Caco-2 (cell line): ENCODE measurements at regions not wholly inside any gene's neighbourhood (a gene's known extent, or its start where the extent isn't known, plus 50 kb on each side); places are given as distances from the start of the nearest gene placed in this dataset.

Experiments
- BruUV-seq: library from RNA; stranded (reverse); fragments of 400-500 nt; replicated peaks from 2 replicates; lab custom pipeline; 2021; lab: Mats Ljungman, UMichigan
- CTCF ChIA-PET: fragments of 300-600 bp; sonication (Branson Sonifier 250); formaldehyde crosslinking; loops from one replicate; lab custom pipeline; 2022; ENCODE audit warnings: antibody characterized with exemption; lab: Charles Lee
- POLR2A ChIA-PET: fragments of 300-600 bp; sonication (Branson Sonifier 250); formaldehyde crosslinking; loops from one replicate; lab custom pipeline; 2022; ENCODE audit warnings: antibody characterized with exemption; lab: Charles Lee
- DNase-seq, 2 experiments: peaks; one replicate each; pipeline versions ENCODE4 v3.0.0 to v3.0.0-alpha.2; 2020 to 2022
- H3K27me3 ChIP-seq: replicated peaks from 2 replicates; pipeline ENCODE4 v1.6.0; 2011; ENCODE audit warnings: low read length; ENCODE audit not compliant: control insufficient read depth, insufficient read depth
- H3K36me3 ChIP-seq: 2 replicates; pipeline ENCODE4 v1.5.1; 2011; ENCODE audit warnings: low read length; ENCODE audit not compliant: control insufficient read depth, insufficient read depth
- H3K4me1 ChIP-seq: fragments of 250-450 bp; sonication (Bioruptor Pico); 2 replicates; pipeline ENCODE4 v1.5.1; 2020; ENCODE audit warnings: mild to moderate bottlenecking
- H3K4me3 ChIP-seq: 2 replicates; pipeline ENCODE4 v1.5.1; 2011; ENCODE audit warnings: low read depth, mild to moderate bottlenecking, control low read depth, low read length
- H3K9me3 ChIP-seq: fragments of 250-450 bp; sonication (Bioruptor Pico); 2 replicates; pipeline ENCODE4 v1.5.1; 2020; ENCODE audit warnings: mild to moderate bottlenecking, moderate library complexity
- H3K27ac Mint-ChIP-seq: one replicate; pipeline ENCODE4 v1.8.0; 2022; ENCODE audit warnings: mixed read lengths; ENCODE audit not compliant: unreplicated experiment
- H3K27me3 Mint-ChIP-seq: one replicate; pipeline ENCODE4 v1.8.0; 2022; ENCODE audit warnings: mixed read lengths; ENCODE audit not compliant: insufficient read depth, unreplicated experiment
- H3K36me3 Mint-ChIP-seq: one replicate; pipeline ENCODE4 v1.8.0; 2022; ENCODE audit warnings: mild to moderate bottlenecking, mixed read lengths; ENCODE audit not compliant: insufficient read depth, unreplicated experiment
- H3K4me1 Mint-ChIP-seq: one replicate; pipeline ENCODE4 v1.8.0; 2022; ENCODE audit warnings: low read depth, mixed read lengths; ENCODE audit not compliant: unreplicated experiment
- H3K4me3 Mint-ChIP-seq: one replicate; pipeline ENCODE4 v1.8.0; 2022; ENCODE audit warnings: mild to moderate bottlenecking, moderate library complexity, mixed read lengths; ENCODE audit not compliant: unreplicated experiment
- H3K9me3 Mint-ChIP-seq: one replicate; pipeline ENCODE4 v1.8.0; 2022; ENCODE audit warnings: mixed read lengths; ENCODE audit not compliant: unreplicated experiment
- CTCF ChIP-seq, 2 experiments: fragments of 200-600 bp in 1 of 2; IDR thresholded peaks; 1 replicate in 1 of 2; 2 replicates in 1 of 2; pipeline versions ENCODE4 v1.5.1 to v1.8.0; 2011 to 2022; ENCODE audit warnings: antibody characterized with exemption in 1 of 2, control low read depth in 1 of 2, inconsistent platforms in 1 of 2, low read depth in 1 of 2, low read length in 1 of 2, mild to moderate bottlenecking in 1 of 2, moderate library complexity in 1 of 2; ENCODE audit not compliant: insufficient read depth in 1 of 2, severe bottlenecking in 1 of 2, unreplicated experiment in 1 of 2
- intact Hi-C: fragments of 100-400 bp; cut with micrococcal nuclease; formaldehyde crosslinking; loops from one replicate; pipeline ENCODE4 v1.10.0; 2022; ENCODE audit not compliant: unreplicated experiment

DNA sequence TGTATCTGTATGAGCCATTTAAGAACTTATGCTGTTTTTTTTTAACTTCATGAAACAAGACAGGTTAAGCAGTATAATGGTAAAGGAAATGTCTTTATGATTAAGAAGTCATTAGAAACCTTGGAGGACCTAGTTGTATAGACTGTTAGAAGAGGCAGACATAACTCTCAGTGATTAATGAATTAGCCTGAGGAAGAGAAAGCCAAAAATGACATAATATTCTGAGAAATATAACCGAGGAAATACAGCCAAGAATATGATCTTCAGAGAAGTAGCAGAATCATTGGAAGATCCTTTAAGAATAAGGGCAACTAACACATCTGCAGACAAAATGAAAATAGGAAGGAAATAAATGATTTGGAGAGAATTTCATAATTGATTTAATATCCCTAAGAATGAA, 738.1 kb upstream of the NCAM2 start:
- no peak overlapping the region for H3K4me3 Mint-ChIP-seq
- no peaks in the 10 kb centered on the region for H3K9me3 Mint-ChIP-seq
- CTCF ChIA-PET: no interaction called here
- no peaks in the 10 kb centered on the region for H3K4me1 Mint-ChIP-seq
- no peaks in the 10 kb centered on the region for H3K27me3 Mint-ChIP-seq
- no TSS peak for BruUV-seq
- Histone ChIP-seq H3K27me3 (no peaks in the 10 kb centered on the region), H3K4me1 (no peaks in the 10 kb centered on the region), H3K4me3 (no peak overlapping the region), H3K9me3 (0 out of 2 replicates have a peak, but pooled peaks cover 4% of the 10 kb centered on the region), H3K36me3 (no peaks in the 10 kb centered on the region)
- intact Hi-C loops: no loop called here
- no peak overlapping the region for H3K27ac Mint-ChIP-seq
- POLR2A ChIA-PET: no interaction called here
- H3K36me3 Mint-ChIP-seq: no peaks in the 10 kb centered on the region
- DNase-seq: no peak
- no peak for TF ChIP-seq CTCF (IDR thresholded peaks at IDR 0.05; ENCODE audit: insufficient read depth in 1 of 2, low read depth in 1 of 2, low read length in 1 of 2, severe bottlenecking in 1 of 2, unreplicated experiment in 1 of 2)

DNA sequence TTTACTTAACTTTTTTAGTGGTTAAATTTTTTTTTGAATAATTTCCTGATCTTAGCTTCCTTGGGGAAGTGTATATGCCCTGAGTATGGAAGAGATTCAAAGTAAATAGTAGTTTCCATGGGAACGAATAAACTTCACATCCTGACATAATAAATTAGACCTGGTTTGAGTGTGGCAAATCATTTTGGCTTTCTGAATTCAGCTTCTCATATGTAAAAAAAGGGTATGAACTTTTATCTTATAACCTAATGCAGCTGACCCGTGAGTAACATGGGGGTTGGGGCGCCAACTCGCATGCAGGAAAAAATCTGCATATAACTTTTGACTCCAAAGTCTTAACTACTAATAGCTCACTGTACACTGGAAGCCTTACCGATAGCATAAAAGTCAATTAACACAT, 736.8 kb upstream of the NCAM2 start:
- DNase-seq: no peak
- ChIA-PET POLR2A (no interaction called here), CTCF (no interaction called here)
- H3K27me3 Mint-ChIP-seq: no peaks in the 10 kb centered on the region
- intact Hi-C loops: no loop called here
- no peak overlapping the region for H3K4me3 ChIP-seq
- H3K36me3 Mint-ChIP-seq: no peaks in the 10 kb centered on the region
- H3K4me1 Mint-ChIP-seq: no peaks in the 10 kb centered on the region
- no peaks in the 10 kb centered on the region for H3K9me3 Mint-ChIP-seq
- TF ChIP-seq CTCF (IDR thresholded peaks at IDR 0.05; ENCODE audit: insufficient read depth in 1 of 2, low read depth in 1 of 2, low read length in 1 of 2, severe bottlenecking in 1 of 2, unreplicated experiment in 1 of 2): no peak
- no peaks in the 10 kb centered on the region for H3K27me3 ChIP-seq
- no peak overlapping the region for H3K4me3 Mint-ChIP-seq
- H3K4me1 ChIP-seq: no peaks in the 10 kb centered on the region
- no TSS peak for BruUV-seq
- H3K27ac Mint-ChIP-seq: no peak overlapping the region
- 0 out of 2 replicates have a peak, but pooled peaks cover 4% of the 10 kb centered on the region for H3K9me3 ChIP-seq
- H3K36me3 ChIP-seq: no peaks in the 10 kb centered on the region

DNA sequence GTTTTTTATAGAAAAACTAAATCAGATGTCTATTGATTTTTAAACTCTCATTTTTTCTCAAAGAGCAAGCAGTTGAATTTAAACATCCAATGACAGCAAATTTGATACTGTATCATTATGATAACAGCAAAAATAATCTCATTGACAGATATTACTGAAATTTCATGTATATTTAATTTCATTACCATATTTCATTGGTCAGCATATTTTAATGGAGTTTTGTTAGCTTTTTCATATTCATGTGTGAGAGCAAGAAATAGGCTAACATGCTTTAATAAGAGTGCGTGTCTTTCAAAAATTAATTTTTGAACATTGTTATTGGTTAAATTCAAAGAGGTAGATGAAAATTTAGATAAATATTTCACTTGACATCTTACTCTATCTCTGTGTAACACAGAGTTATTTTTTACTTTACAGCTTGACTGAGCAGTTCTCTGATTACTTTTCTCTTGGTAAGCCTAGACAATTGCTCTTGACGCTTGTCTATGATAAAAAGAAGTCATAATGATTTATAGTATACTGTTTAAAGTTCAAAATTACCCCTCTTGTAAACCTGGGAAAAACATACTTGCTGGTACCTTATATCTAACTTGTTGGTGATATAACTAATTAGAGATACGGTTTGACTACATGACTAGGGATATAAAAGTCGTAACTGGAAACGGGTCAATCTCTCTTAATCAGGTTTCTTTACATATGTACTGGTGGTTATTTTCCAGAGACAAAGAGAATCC, 732.3 kb upstream of the NCAM2 start:
- no TSS peak for BruUV-seq
- Mint-ChIP-seq H3K4me3 (no peak overlapping the region), H3K27me3 (no peaks in the 10 kb centered on the region), H3K9me3 (no peaks in the 10 kb centered on the region), H3K36me3 (no peaks in the 10 kb centered on the region), H3K4me1 (no peaks in the 10 kb centered on the region), H3K27ac (no peak overlapping the region)
- ChIA-PET POLR2A (no interaction called here), CTCF (no interaction called here)
- no peaks in the 10 kb centered on the region for H3K36me3 ChIP-seq
- no peak for DNase-seq
- H3K4me1 ChIP-seq: no peaks in the 10 kb centered on the region
- H3K27me3 ChIP-seq: no peaks in the 10 kb centered on the region
- intact Hi-C loops: no loop called here
- no peak overlapping the region for H3K4me3 ChIP-seq
- 0 out of 2 replicates have a peak, but pooled peaks cover 4% of the 10 kb centered on the region for H3K9me3 ChIP-seq
- TF ChIP-seq CTCF (IDR thresholded peaks at IDR 0.05; ENCODE audit: insufficient read depth in 1 of 2, low read depth in 1 of 2, low read length in 1 of 2, severe bottlenecking in 1 of 2, unreplicated experiment in 1 of 2): no peak
